NCI-H1436 treated with DMSO at 0.1 percent for 48 hours (cell line): ENCODE measurements at regions not wholly inside any gene's neighbourhood (a gene's known extent, or its start where the extent isn't known, plus 50 kb on each side); places are given as distances from the start of the nearest gene placed in this dataset.
A peak's percentile ranks its signal among the peaks of the same experiment; 100 is the strongest.
"Not testable (repeated sequence)": the region's sequence is repeated elsewhere in the genome, so short reads cannot be mapped to it uniquely, and the experiment has no call there.

ENCODE experiments used
- DNase-seq: peaks from one replicate; lab custom pipeline; 2025; lab: John Stamatoyannopoulos, UW

- no peak for DNase-seq
These were observed 441.1 kb downstream of the BCAT1 start for GRCh38 chr12:24507827-24508226.

GRCh38 chr12:24505366-24506015 lies 443.4 kb downstream of the BCAT1 start:
- DNase-seq = no peak

GRCh38 chr12:24503477-24503876 lies 445.4 kb downstream of the BCAT1 start:
- DNase-seq = not testable (repeated sequence)

DNA sequence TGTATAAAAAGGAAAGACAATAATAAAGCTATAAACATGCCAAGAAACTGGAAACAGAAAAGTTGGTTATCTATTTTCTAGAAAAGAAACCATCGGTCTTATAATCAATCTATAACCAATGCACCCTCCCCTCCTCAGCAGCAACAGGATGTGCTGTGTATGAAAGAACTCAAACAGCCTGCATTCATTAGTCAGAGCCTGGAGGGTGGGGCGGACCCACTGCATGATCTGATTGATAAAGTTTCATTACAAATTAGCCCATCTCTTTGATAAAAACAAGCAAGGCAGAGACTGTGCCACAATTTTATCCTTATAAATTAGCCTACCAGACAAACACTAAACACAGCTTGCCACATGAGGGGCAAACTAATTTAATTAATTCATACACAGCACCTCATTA lies 448.1 kb downstream of the BCAT1 start:
- no peak for DNase-seq

GRCh38 chr12:24500421-24500820 lies 448.5 kb downstream of the BCAT1 start:
- DNase-seq = no peak

- DNase-seq = no peak
These were observed 449.5 kb downstream of the BCAT1 start for GRCh38 chr12:24499151-24500146.

- no peak for DNase-seq
These were observed 452.1 kb downstream of the BCAT1 start for GRCh38 chr12:24496755-24497154.

DNA sequence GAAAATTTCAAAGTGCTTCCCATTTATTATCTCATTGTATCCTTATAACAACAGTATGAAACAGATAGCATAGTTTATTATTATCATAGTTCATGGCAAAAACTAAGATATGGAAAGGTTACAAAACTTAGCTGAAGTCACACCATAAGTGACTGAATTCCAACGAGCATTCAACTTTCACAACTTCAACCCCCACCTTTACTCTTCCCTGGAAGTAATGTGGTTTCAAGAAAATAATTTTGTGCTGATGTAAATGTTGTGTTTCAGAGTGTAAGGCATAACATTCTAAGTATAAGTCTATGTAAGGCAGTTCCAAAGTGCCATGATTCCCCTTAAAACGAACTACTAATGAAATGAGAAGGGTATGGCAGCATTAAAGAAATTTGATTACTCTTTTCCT lies 454.5 kb downstream of the BCAT1 start:
- DNase-seq = no peak

DNA sequence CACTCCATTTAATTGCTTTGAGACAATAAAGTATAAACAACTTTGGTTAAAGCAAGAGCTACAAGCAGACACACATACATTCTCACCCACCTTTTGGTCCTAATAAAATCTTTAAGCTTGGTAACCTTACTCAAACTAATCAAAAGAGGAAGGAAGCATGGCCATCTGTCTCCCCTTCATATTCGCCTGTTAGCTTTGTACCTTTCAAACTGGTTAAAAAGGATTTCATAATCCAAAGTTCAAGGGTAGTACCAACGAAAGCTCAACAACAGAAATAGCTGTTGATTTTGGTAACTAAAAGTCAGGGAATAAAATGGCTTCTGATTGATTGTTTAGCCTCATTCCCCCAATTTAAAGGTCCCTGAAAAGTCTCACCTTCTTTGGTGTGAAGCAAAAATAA lies 456.9 kb downstream of the BCAT1 start:
- DNase-seq = no peak

GRCh38 chr12:24489939-24490338 lies 459.0 kb downstream of the BCAT1 start:
- DNase-seq = no peak

GRCh38 chr12:24488906-24489619 lies 459.8 kb downstream of the BCAT1 start:
- no peak for DNase-seq

DNA sequence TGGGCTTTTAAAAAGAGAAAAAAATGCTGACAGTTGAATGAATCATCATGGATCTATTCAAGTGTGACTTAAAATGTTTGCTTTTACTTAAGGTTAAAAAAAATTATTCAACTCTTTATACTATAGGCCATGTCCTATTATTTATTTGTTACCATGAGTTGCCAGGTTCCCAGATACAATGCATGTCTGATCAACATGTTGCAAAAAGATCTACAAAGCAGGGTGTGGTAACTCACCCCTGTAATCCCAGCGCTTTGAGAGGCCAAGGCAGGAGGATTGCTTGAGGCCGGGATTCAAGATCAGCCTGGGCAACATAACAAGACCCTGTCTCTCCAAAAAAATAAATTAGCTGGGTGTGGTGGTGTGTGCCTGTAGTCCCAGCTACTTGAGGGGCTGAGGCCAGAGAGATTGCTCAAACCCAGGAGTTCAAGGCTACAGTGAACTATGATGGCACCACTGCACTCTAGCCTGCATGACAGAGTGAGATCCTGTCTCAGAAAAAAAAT lies 460.8 kb downstream of the BCAT1 start:
- DNase-seq = no peak

DNA sequence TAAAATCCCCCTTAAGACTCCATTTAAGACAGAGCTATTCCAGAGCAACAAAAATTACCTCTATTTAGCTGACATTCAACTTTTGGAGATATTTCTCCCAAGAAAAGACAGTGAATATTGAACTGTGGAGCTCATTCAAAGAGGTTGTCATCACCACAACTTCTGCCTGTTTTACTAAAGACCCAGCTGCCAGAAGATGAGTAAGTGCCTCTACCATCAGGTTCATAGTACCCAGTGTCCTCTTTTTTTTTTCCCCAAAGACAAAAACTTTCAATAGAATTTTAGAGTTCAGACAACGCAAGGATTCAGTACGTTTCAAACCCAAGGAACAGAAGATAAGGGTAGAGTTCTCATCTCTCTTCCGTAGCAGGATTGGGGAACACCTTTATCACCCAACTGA lies 461.3 kb downstream of the BCAT1 start:
- DNase-seq = no peak

DNA sequence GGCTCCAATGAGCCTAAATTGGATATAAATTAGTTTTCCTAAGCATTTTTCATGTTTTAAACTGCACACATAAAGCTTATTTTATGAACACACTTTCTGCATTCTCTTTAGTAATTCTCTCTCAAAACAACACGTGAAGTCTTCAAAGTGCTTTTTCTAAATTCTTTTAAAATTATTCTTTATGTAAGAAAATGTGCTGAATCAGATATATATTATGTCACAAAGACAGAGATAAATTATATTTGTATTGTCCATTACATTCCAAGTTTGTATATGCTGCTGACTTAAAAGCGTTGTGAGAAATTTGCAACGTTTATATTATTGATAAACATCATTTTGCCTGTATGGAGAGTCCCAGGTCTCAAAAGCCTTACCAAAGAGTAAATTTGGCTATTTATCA lies 465.2 kb downstream of the BCAT1 start:
- no peak for DNase-seq

GRCh38 chr12:24482882-24483604 lies 465.9 kb downstream of the BCAT1 start:
- DNase-seq = peak; percentile 21

DNA sequence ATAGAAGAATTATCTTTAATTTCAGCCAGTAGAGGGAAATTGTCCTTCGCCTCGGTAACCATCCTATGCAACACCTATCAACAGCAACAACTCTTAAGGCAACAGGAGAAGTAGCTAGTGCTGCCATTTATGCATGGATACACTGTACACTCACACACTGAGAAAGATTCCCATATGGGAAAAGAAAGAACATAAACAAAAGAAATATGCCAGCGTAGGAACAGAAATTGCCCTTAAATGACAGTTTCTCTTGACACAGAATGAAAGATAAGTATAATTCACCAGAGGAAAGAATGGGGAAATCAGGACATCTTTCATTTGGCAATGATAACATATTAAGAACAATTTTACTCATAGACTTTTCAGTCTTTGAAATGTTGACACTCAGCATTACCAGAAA lies 466.9 kb downstream of the BCAT1 start:
- DNase-seq = no peak

DNA sequence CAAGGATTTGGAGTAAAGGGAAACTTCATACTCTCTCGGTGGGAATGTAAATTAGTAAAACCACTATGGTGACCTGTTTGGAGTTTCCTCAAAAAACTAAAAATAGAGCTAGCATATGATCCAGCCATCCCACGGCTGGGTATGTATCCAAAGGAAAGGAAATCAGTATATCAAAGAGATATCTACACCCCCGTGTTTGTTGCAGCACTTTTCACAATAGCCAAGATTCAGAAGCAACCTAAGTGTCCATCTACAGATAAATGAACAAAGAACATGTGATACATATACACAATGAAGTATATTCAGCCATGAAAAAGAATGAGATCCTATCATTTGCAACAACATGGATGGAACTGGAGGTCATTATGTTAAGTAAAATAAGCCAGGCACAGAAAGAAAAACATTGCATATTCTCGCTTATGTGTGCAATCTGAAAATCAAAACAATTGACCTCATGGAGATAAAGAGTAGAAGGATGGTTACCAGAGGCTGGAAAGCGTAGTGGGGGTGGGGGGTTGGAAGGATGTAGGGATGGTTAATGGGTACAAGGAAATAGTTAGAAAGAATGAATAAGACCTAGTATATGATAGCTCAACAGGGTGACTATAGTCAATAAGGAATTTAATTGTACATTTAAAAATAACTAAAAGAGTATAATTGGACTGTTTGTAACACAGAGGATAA lies 468.0 kb downstream of the BCAT1 start:
- no peak for DNase-seq

GRCh38 chr12:24479131-24479530 lies 469.8 kb downstream of the BCAT1 start:
- no peak for DNase-seq

GRCh38 chr12:24478254-24478653 lies 470.6 kb downstream of the BCAT1 start:
- DNase-seq = peak; percentile 25

DNA sequence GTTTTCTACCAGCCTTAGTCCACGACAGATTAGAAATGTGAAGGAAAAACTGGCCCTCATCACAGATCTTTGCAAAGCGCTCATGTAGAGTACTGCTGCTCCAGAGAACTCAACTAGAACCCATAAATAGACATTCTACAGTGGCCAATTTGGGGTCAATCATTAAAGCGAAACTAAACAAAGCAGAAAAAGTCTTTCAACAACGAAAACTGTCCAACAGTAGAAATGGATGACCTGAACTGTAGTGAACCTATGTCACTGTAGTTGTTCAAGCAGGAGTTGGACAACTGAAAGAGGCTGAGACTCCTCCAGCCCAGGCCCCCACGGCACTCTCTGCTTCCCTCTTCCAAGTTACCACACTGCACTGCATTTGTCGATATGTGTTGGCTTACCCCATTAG lies 472.6 kb downstream of the BCAT1 start:
- DNase-seq = no peak

DNA sequence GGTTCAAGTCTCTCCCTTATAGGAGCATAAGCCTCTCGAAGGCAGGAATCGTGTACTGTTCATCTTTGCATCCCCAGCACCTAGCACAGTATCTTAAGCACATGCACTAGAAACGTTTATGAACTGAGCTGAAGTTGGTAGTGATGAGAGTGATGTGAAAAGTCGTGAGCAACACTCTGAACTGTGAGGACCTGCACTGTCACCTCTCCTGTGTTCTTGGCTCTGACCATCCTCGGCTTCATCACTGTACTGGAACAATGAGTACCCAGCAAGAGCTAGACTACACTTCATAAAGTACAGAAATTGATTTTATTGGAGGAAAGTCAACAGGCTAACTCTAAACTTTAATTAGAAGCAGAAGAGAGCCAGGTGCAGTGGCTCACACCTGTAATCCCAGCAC lies 473.6 kb downstream of the BCAT1 start:
- DNase-seq = no peak
